Stomach (tissue), 4 donors: ENCODE measurements at regions not wholly inside any gene's neighbourhood (a gene's known extent, or its start where the extent isn't known, plus 50 kb on each side); places are given as distances from the start of the nearest gene placed in this dataset.

Source experiments
- EP300 ChIP-seq: sonication (generic); formaldehyde crosslinking; IDR thresholded peaks from one replicate; pipeline ENCODE4 v1.6.1; 2017; ENCODE audit warnings: antibody characterized with exemption
- POLR2A ChIP-seq, 4 donors: fragments of 450-650 bp; IDR thresholded peaks; one replicate each; pipeline ENCODE4 v1.6.1; 2016; ENCODE audit warnings: antibody characterized with exemption in 4 of 4, control low read depth in 2 of 4, mild to moderate bottlenecking in 1 of 4, moderate library complexity in 1 of 4
- POLR2AphosphoS5 ChIP-seq, 3 donors: sonication (generic); formaldehyde crosslinking; IDR thresholded peaks; one replicate each; pipeline ENCODE4 v1.6.1; 2016; ENCODE audit warnings: antibody characterized with exemption in 3 of 3
- TF ChIP-seq, protein P1 (sequence below), 7 experiments: fragments of 450-650 bp in 4 of 7; fragments of 200-600 bp in 3 of 7; sonication (generic) in 3 of 7; IDR thresholded peaks; one replicate each; pipeline ENCODE4 v1.5.1; 2016 to 2019; ENCODE audit warnings: antibody characterized with exemption in 7 of 7, control low read depth in 2 of 7, mild to moderate bottlenecking in 1 of 7

DNA sequence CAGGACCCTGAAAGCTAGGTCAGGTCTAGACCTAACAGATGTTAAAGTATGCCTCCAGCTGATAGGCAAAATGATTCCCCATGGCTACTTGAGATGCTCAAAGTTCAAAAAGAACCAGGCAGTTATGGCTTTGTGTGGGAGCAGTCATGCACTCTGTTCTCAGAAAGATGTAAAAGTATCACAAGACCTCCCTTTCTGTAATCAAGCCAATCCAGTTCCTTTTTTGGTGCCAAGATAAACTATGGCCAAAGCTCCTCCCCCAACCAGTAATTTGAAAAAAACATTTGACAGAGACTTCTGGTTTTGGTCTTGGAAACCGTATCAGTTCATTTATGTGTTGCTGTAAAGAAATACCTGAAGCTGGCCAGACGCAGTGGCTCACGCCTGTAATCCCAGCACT is 51.4 kb upstream of the XIST start:
- TF ChIP-seq, protein P1, sequence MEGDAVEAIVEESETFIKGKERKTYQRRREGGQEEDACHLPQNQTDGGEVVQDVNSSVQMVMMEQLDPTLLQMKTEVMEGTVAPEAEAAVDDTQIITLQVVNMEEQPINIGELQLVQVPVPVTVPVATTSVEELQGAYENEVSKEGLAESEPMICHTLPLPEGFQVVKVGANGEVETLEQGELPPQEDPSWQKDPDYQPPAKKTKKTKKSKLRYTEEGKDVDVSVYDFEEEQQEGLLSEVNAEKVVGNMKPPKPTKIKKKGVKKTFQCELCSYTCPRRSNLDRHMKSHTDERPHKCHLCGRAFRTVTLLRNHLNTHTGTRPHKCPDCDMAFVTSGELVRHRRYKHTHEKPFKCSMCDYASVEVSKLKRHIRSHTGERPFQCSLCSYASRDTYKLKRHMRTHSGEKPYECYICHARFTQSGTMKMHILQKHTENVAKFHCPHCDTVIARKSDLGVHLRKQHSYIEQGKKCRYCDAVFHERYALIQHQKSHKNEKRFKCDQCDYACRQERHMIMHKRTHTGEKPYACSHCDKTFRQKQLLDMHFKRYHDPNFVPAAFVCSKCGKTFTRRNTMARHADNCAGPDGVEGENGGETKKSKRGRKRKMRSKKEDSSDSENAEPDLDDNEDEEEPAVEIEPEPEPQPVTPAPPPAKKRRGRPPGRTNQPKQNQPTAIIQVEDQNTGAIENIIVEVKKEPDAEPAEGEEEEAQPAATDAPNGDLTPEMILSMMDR (IDR thresholded peaks at IDR 0.05): no peak
- no peak for TF ChIP-seq EP300
- TF ChIP-seq POLR2A (IDR thresholded peaks at IDR 0.05): no peak
- no peak for TF ChIP-seq POLR2AphosphoS5 (IDR thresholded peaks at IDR 0.05)
